GM12892 (cell line): ENCODE measurements at regions not wholly inside any gene's neighbourhood (a gene's known extent, or its start where the extent isn't known, plus 50 kb on each side); places are given as distances from the start of the nearest gene placed in this dataset.
"Not testable (repeated sequence)": the region's sequence is repeated elsewhere in the genome, so short reads cannot be mapped to it uniquely, and the experiment has no call there.

ENCODE experiments used
- POLR2A ChIP-seq: IDR thresholded peaks from 2 replicates; pipeline ENCODE4 v1.6.1; 2011; ENCODE audit warnings: low read depth, low read length, control low read depth
- POLR2AphosphoS5 ChIP-seq: IDR thresholded peaks from 2 replicates; pipeline ENCODE4 v1.6.1; 2011; ENCODE audit warnings: low read depth, low read length, control low read depth

- not testable (repeated sequence) for TF ChIP-seq POLR2A, POLR2AphosphoS5
These were observed 98.1 kb upstream of the GPR39 start for GRCh38 chr2:132318481-132318880.
